ENCODE measurements at regions not wholly inside any gene's neighbourhood (a gene's known extent, or its start where the extent isn't known, plus 50 kb on each side); places are given as distances from the start of the nearest gene placed in this dataset.

DNA sequence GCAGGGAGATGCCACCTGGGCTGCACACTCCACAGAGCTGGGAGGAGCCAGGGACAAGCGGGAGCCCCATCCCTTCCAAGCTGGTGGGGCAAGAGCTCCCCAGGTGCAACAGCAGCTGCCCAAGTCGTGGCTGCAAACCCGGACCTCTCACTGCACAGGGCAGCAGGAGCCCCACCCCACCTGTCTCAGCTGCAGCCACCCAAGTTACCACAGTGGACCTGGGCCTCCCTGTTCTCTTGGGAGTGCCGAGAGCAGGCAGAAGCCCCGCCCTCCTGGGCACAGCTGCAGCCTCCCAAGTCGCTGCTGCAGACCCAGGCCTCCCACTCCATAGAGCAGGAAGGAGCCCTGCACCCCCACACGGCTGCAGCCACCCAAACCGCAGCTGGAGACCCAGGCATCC is 374.1 kb upstream of the ACO1 start:
- no peak overlapping the region for H3K27ac ChIP-seq (ENCODE audit: insufficient read length, low read depth, low read length)
- Mint-ChIP-seq H3K4me1 (no peaks in the 10 kb centered on the region), H3K9me3 (peaks cover 4 to 6% of the 10 kb centered on the region in 2 experiments; a peak in 4 of 5 replicates), H3K27me3 (ENCODE audit: low read depth) (no peaks in the 10 kb centered on the region), H3K4me3 (no peak overlapping the region), H3K27ac (no peak overlapping the region), H3K36me3 (ENCODE audit: insufficient read depth in 1 of 3, low read depth in 3 of 3) (peaks cover 0 to 6% (median 0%) of the 10 kb centered on the region in 3 experiments; a peak in 1 of 7 replicates)
- H3K4ac ChIP-seq (ENCODE audit: low read depth, low read length), result no peak overlapping the region
- no peak overlapping the region for H2BK15ac ChIP-seq (ENCODE audit: low read depth, low read length)
- H4K8ac ChIP-seq (replicated peaks; ENCODE audit: insufficient read length, low read depth, low read length), result no peak overlapping the region
- no peak overlapping the region for H3K14ac ChIP-seq (ENCODE audit: insufficient read depth, low read length)
- H3K18ac ChIP-seq (ENCODE audit: insufficient read length, low read depth, low read length), result no peak overlapping the region
- no peaks in the 10 kb centered on the region for H3K4me1 ChIP-seq (ENCODE audit: insufficient read depth, low read length)
- WGBS (ENCODE audit: extremely low coverage, insufficient read length, low lambda C conversion rate), result no CpG with 5 or more reads among the region's 8 CpGs
- H2BK12ac ChIP-seq (ENCODE audit: insufficient read length, low read depth, low read length), result no peak overlapping the region
- H2AK5ac ChIP-seq (ENCODE audit: insufficient read length, low read length), result no peak overlapping the region
- no peaks in the 10 kb centered on the region for H3K79me2 ChIP-seq (ENCODE audit: insufficient read depth, low read length)
- H3K9ac ChIP-seq (ENCODE audit: extremely low read depth, insufficient read length, low read length), result no peak overlapping the region
- H2BK120ac ChIP-seq (ENCODE audit: low read depth, low read length, poor library complexity, severe bottlenecking), result no peak overlapping the region
- H3K79me1 ChIP-seq (ENCODE audit: insufficient read depth, low read depth, low read length, poor library complexity, severe bottlenecking), result no peaks in the 10 kb centered on the region
- H3K27me3 ChIP-seq (ENCODE audit: insufficient read depth, low read length), result no peaks in the 10 kb centered on the region
- H3K23ac ChIP-seq (ENCODE audit: insufficient read length, low read depth, low read length), result no peak overlapping the region
- no peak overlapping the region for H3K56ac ChIP-seq (ENCODE audit: insufficient read length, low read depth, low read length)
- H2AFZ ChIP-seq (ENCODE audit: low read length), result no peak overlapping the region
- H4K91ac ChIP-seq (ENCODE audit: insufficient read length, low read depth, low read length), result no peak overlapping the region
- H3K23me2 ChIP-seq (ENCODE audit: insufficient read length, low read depth, low read length, poor library complexity, severe bottlenecking), result no peaks in the 10 kb centered on the region
- no peak for DNase-seq
- H4K20me1 ChIP-seq (ENCODE audit: control insufficient read depth, insufficient read depth, insufficient read length), result no peaks in the 10 kb centered on the region
- no peak overlapping the region for H2BK20ac ChIP-seq (ENCODE audit: low read depth, low read length, poor library complexity, severe bottlenecking)
- TF ChIP-seq, protein P1, sequence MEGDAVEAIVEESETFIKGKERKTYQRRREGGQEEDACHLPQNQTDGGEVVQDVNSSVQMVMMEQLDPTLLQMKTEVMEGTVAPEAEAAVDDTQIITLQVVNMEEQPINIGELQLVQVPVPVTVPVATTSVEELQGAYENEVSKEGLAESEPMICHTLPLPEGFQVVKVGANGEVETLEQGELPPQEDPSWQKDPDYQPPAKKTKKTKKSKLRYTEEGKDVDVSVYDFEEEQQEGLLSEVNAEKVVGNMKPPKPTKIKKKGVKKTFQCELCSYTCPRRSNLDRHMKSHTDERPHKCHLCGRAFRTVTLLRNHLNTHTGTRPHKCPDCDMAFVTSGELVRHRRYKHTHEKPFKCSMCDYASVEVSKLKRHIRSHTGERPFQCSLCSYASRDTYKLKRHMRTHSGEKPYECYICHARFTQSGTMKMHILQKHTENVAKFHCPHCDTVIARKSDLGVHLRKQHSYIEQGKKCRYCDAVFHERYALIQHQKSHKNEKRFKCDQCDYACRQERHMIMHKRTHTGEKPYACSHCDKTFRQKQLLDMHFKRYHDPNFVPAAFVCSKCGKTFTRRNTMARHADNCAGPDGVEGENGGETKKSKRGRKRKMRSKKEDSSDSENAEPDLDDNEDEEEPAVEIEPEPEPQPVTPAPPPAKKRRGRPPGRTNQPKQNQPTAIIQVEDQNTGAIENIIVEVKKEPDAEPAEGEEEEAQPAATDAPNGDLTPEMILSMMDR (conservative IDR thresholded peaks at IDR 0.05), result no peak
- no peak overlapping the region for H2BK5ac ChIP-seq (ENCODE audit: insufficient read length, low read length)
- H3K4me2 ChIP-seq (ENCODE audit: insufficient read depth, insufficient read length, low read length), result no peak overlapping the region
- no peaks in the 10 kb centered on the region for H3K9me3 ChIP-seq (ENCODE audit: control insufficient read depth, low read depth, low read length)
- no peak overlapping the region for H3T11ph ChIP-seq (ENCODE audit: low read length)
- no peak overlapping the region for H4K5ac ChIP-seq (ENCODE audit: insufficient read length, low read depth, low read length)

Data from H9 (cell line).